ES-I3 (cell line): ENCODE measurements at regions not wholly inside any gene's neighbourhood (a gene's known extent, or its start where the extent isn't known, plus 50 kb on each side); places are given as distances from the start of the nearest gene placed in this dataset.

Experiments
- H3K36me3 ChIP-seq: 2 replicates; pipeline ENCODE4 v1.6.1; 2013; ENCODE audit warnings: mild to moderate bottlenecking, low read length, control low read depth, moderate library complexity; ENCODE audit not compliant: insufficient read depth
- H3K4me1 ChIP-seq: 2 replicates; pipeline ENCODE4 v1.6.1; 2013; ENCODE audit warnings: mild to moderate bottlenecking, control low read depth, low read length; ENCODE audit not compliant: insufficient read depth
- H3K9ac ChIP-seq: 2 replicates; pipeline ENCODE4 v1.6.1; 2013; ENCODE audit warnings: low read depth, mild to moderate bottlenecking, low read length, moderate library complexity
- H3K9me3 ChIP-seq: 2 replicates; pipeline ENCODE4 v1.6.1; 2013; ENCODE audit warnings: mild to moderate bottlenecking, low read length, moderate library complexity; ENCODE audit not compliant: control insufficient read depth, insufficient read depth

- no peak overlapping the region for H3K9ac ChIP-seq
- peaks cover 6% of the 10 kb centered on the region; the same call in 1 of the 2 replicates for H3K4me1 ChIP-seq
- H3K9me3 ChIP-seq = peaks cover 26% of the 10 kb centered on the region; the same call in 1 of the 2 replicates
- H3K36me3 ChIP-seq = no peaks in the 10 kb centered on the region
These were observed 135.4 kb downstream of the TMEM17 start for GRCh38 chr2:62370321-62371250.

GRCh38 chr2:62369541-62370202 lies 136.3 kb downstream of the TMEM17 start:
- no peaks in the 10 kb centered on the region for H3K36me3 ChIP-seq
- peaks cover 13% of the 10 kb centered on the region for H3K4me1 ChIP-seq
- peaks cover 26% of the 10 kb centered on the region; the same call in 1 of the 2 replicates for H3K9me3 ChIP-seq
- no peak overlapping the region for H3K9ac ChIP-seq

- Histone ChIP-seq H3K36me3 (no peaks in the 10 kb centered on the region), H3K4me1 (peaks cover 14% of the 10 kb centered on the region), H3K9ac (no peak overlapping the region), H3K9me3 (0 out of 2 replicates have a peak, but pooled peaks cover 2% of the 10 kb centered on the region)
These were observed 141.0 kb downstream of the TMEM17 start for GRCh38 chr2:62364791-62365528.

GRCh38 chr2:62363166-62363565 lies 142.8 kb downstream of the TMEM17 start:
- H3K36me3 ChIP-seq = no peaks in the 10 kb centered on the region
- no peaks in the 10 kb centered on the region for H3K9me3 ChIP-seq
- H3K9ac ChIP-seq = no peak overlapping the region
- H3K4me1 ChIP-seq = peaks cover 14% of the 10 kb centered on the region

- no peak overlapping the region for H3K9ac ChIP-seq
- no peaks in the 10 kb centered on the region for H3K36me3 ChIP-seq
- H3K9me3 ChIP-seq = no peaks in the 10 kb centered on the region
- peaks cover 14% of the 10 kb centered on the region for H3K4me1 ChIP-seq
These were observed 143.4 kb downstream of the TMEM17 start for GRCh38 chr2:62362561-62362960.

- no peaks in the 10 kb centered on the region for H3K36me3 ChIP-seq
- no peak overlapping the region for H3K9ac ChIP-seq
- H3K9me3 ChIP-seq = no peaks in the 10 kb centered on the region
- peaks cover 14% of the 10 kb centered on the region for H3K4me1 ChIP-seq
These were observed 144.0 kb downstream of the TMEM17 start for GRCh38 chr2:62361964-62362363.

- peaks cover 5% of the 10 kb centered on the region for H3K9me3 ChIP-seq
- H3K9ac ChIP-seq = no peak overlapping the region
These were observed 151.0 kb downstream of the TMEM17 start for GRCh38 chr2:62354771-62355561.

GRCh38 chr2:62352031-62352430 lies 154.0 kb downstream of the TMEM17 start:
- peaks cover 6% of the 10 kb centered on the region; the same call in 1 of the 2 replicates for H3K4me1 ChIP-seq
- no peaks in the 10 kb centered on the region for H3K36me3 ChIP-seq
- H3K9me3 ChIP-seq = peaks cover 8% of the 10 kb centered on the region
- no peak overlapping the region for H3K9ac ChIP-seq

More at GRCh38 chr2:62354771-62355561, 151.0 kb downstream of the TMEM17 start:
- Histone ChIP-seq H3K4me1 (peaks cover 6% of the 10 kb centered on the region; the same call in 1 of the 2 replicates), H3K36me3 (no peaks in the 10 kb centered on the region)

GRCh38 chr2:62349788-62350187 lies 153.9 kb downstream of the B3GNT2 start:
- Histone ChIP-seq H3K4me1 (no peaks in the 10 kb centered on the region), H3K9me3 (peaks cover 8% of the 10 kb centered on the region), H3K36me3 (no peaks in the 10 kb centered on the region; the same call in 1 of the 2 replicates), H3K9ac (no peak overlapping the region)

GRCh38 chr2:62348700-62349099 lies 152.8 kb downstream of the B3GNT2 start:
- Histone ChIP-seq H3K4me1 (no peaks in the 10 kb centered on the region), H3K9me3 (peaks cover 8% of the 10 kb centered on the region), H3K9ac (no peak overlapping the region), H3K36me3 (no peaks in the 10 kb centered on the region; the same call in 1 of the 2 replicates)

GRCh38 chr2:62347563-62348270 lies 151.8 kb downstream of the B3GNT2 start:
- Histone ChIP-seq H3K9me3 (peaks cover 8% of the 10 kb centered on the region), H3K4me1 (no peaks in the 10 kb centered on the region), H3K36me3 (no peaks in the 10 kb centered on the region; the same call in 1 of the 2 replicates), H3K9ac (no peak overlapping the region)

GRCh38 chr2:62344472-62344871 lies 148.6 kb downstream of the B3GNT2 start:
- Histone ChIP-seq H3K9me3 (no peaks in the 10 kb centered on the region; the same call in 1 of the 2 replicates), H3K4me1 (peaks cover 8% of the 10 kb centered on the region; the same call in 1 of the 2 replicates)

More at GRCh38 chr2:62344472-62344871, 148.6 kb downstream of the B3GNT2 start:
- Histone ChIP-seq H3K9ac (no peak overlapping the region), H3K36me3 (no peaks in the 10 kb centered on the region; the same call in 1 of the 2 replicates)
